ENCODE measurements at regions not wholly inside any gene's neighbourhood (a gene's known extent, or its start where the extent isn't known, plus 50 kb on each side); places are given as distances from the start of the nearest gene placed in this dataset.

- TF ChIP-seq CTCF (conservative IDR thresholded peaks at IDR 0.05; ENCODE audit: low read depth in 2 of 2) (no peak), POLR2AphosphoS5 (IDR thresholded peaks at IDR 0.05; ENCODE audit: low read depth) (no peak), EZH2 (IDR thresholded peaks at IDR 0.05; ENCODE audit: low read depth, unreplicated experiment) (no peak), EZH2phosphoT487 (IDR thresholded peaks at IDR 0.05; ENCODE audit: unreplicated experiment) (no peak), ETS1 (IDR thresholded peaks at IDR 0.05) (no peak), REST (IDR thresholded peaks at IDR 0.05; ENCODE audit: unreplicated experiment) (no peak), CREB1 (CRISPR knock-in tag; IDR thresholded peaks at IDR 0.05; ENCODE audit: low read depth) (no peak), ZNF114 (CRISPR knock-in tag; IDR thresholded peaks at IDR 0.05) (no peak), STAT1 (IDR thresholded peaks at IDR 0.05; ENCODE audit: unreplicated experiment) (no peak), JUNB (IDR thresholded peaks at IDR 0.05; ENCODE audit: unreplicated experiment) (no peak), NANOG (IDR thresholded peaks at IDR 0.05; ENCODE audit: borderline replicate concordance) (no peak), ZNF462 (CRISPR knock-in tag; IDR thresholded peaks at IDR 0.05) (no peak), ZNF331 (CRISPR knock-in tag; IDR thresholded peaks at IDR 0.05; ENCODE audit: low read depth) (no peak)
Measured at GRCh38 chr15:87238451-87239068, 1018.0 kb downstream of the NTRK3 start.
